ENCODE measurements at regions not wholly inside any gene's neighbourhood (a gene's known extent, or its start where the extent isn't known, plus 50 kb on each side); places are given as distances from the start of the nearest gene placed in this dataset.

DNA sequence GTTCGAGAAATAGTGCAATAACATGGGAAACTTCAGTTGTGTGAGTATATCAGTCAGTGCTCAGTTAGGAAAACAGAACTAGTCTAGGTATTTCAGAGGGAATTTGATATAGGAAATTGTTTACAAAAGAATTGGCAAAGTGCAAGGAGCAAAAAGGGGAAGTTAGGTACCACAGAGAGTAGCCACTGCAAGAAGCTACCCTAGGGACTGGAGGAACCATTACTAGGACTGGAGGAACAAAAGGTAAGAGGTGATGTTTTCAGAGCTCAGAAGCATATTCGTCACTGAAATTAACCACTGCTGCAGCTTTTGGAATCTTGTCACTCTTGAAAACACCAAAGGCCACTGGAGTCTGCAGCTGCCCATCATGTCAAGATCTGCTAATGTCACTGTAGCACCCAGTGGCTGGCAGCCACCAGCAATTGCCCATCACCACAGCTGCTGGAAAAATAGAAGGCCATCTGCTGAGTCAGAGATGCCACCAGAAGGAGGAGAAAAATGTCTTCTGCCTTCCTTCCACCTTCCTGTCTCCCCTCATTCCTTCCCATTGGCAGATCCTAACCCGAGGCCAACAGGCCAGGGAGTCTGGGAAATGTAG is 160.6 kb upstream of the RPS6KA3 start:
- no peak for DNase-seq
- intact Hi-C loops (cut with DNase I; ENCODE audit: low total_unique reads), result no loop called here
- no peak overlapping the region for H3K27ac ChIP-seq
- H3K27me3 ChIP-seq, result no peaks in the 10 kb centered on the region
- no peaks in the 10 kb centered on the region for H3K9me3 ChIP-seq
- no peaks in the 10 kb centered on the region for H3K36me3 ChIP-seq
- no peaks in the 10 kb centered on the region for H3K4me1 ChIP-seq
- TF ChIP-seq POLR2A (IDR thresholded peaks at IDR 0.05), result no peak
- TF ChIP-seq, protein P1, sequence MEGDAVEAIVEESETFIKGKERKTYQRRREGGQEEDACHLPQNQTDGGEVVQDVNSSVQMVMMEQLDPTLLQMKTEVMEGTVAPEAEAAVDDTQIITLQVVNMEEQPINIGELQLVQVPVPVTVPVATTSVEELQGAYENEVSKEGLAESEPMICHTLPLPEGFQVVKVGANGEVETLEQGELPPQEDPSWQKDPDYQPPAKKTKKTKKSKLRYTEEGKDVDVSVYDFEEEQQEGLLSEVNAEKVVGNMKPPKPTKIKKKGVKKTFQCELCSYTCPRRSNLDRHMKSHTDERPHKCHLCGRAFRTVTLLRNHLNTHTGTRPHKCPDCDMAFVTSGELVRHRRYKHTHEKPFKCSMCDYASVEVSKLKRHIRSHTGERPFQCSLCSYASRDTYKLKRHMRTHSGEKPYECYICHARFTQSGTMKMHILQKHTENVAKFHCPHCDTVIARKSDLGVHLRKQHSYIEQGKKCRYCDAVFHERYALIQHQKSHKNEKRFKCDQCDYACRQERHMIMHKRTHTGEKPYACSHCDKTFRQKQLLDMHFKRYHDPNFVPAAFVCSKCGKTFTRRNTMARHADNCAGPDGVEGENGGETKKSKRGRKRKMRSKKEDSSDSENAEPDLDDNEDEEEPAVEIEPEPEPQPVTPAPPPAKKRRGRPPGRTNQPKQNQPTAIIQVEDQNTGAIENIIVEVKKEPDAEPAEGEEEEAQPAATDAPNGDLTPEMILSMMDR (IDR thresholded peaks at IDR 0.05), result no peak
- H3K4me3 ChIP-seq, result no peak overlapping the region

DNA sequence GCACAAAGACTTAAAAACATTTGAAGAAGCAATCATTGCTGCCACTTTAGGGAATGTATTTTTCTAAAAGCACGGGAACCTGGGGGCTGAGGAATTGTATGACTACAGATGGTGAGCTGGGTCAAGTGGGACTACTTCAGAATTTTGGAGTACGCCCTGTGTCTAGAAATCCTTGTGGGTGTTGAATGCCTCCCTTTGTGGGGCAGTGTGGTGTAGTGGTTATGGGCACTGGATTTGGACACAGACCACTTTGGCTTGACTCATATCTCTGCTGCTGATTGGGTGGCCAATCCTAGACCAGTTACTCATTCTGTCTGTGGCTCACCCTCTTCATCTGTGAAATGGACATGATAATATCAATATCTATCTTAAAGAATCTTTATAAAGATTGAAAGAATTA is 155.0 kb upstream of the RPS6KA3 start:
- H3K4me3 ChIP-seq, result no peak overlapping the region
- no peak for DNase-seq
- TF ChIP-seq, protein P1 (IDR thresholded peaks at IDR 0.05), result no peak
- no peak for TF ChIP-seq POLR2A (IDR thresholded peaks at IDR 0.05)
- no peak overlapping the region for H3K27ac ChIP-seq
- no peaks in the 10 kb centered on the region for H3K4me1 ChIP-seq
- no peaks in the 10 kb centered on the region for H3K27me3 ChIP-seq
- no peaks in the 10 kb centered on the region for H3K36me3 ChIP-seq
- no peaks in the 10 kb centered on the region for H3K9me3 ChIP-seq
- intact Hi-C loops (cut with DNase I; ENCODE audit: low total_unique reads), result no loop called here

DNA sequence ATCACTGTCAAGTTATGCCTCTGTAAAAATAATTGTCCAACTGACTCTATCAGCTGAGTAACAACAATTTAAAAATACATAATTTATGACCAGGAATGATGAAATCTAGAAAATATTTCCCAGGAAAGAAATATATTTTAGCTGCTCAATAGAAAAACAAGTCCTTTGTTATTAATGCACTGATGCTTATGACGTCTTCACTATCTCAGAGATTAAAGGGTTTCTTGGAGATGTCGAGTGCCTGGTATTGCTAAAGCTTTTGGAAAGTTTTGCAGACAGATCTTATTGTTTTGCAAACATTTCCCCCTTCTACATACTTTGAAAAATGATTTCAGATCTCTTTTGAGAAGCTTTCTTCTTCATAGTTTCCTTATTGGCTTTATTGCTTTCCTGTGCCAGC is 154.6 kb upstream of the RPS6KA3 start:
- TF ChIP-seq POLR2A (IDR thresholded peaks at IDR 0.05), result no peak
- intact Hi-C loops (cut with DNase I; ENCODE audit: low total_unique reads), result no loop called here
- Histone ChIP-seq H3K27me3 (no peaks in the 10 kb centered on the region), H3K27ac (no peak overlapping the region), H3K4me3 (no peak overlapping the region), H3K9me3 (no peaks in the 10 kb centered on the region), H3K36me3 (no peaks in the 10 kb centered on the region), H3K4me1 (no peaks in the 10 kb centered on the region)
- no peak for DNase-seq

DNA sequence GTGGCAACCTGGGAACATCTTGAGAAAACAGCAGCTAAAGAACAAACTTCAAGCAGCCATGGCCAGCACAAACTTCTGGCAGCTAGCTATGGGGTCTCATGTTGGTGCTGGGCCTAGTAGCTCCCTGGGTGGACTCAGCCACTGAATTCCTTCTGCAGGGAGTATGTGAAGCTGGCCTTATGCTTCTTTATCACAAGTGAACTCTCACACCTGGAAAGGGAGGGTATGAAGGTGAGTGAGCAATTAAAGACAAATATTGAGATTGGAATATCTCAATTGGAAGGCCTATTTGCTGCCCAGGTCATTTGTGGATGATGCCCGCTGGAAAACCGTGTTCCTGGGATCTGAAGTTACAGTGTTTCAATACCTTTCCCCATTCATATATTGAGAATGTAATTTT is 153.3 kb upstream of the RPS6KA3 start:
- no peak for TF ChIP-seq POLR2A (IDR thresholded peaks at IDR 0.05)
- TF ChIP-seq, protein P1 (IDR thresholded peaks at IDR 0.05), result no peak
- Histone ChIP-seq H3K36me3 (no peaks in the 10 kb centered on the region), H3K4me3 (no peak overlapping the region), H3K9me3 (no peaks in the 10 kb centered on the region), H3K27me3 (no peaks in the 10 kb centered on the region), H3K4me1 (no peaks in the 10 kb centered on the region), H3K27ac (no peak overlapping the region)
- intact Hi-C loops (cut with DNase I; ENCODE audit: low total_unique reads), result no loop called here
- no peak for DNase-seq

DNA sequence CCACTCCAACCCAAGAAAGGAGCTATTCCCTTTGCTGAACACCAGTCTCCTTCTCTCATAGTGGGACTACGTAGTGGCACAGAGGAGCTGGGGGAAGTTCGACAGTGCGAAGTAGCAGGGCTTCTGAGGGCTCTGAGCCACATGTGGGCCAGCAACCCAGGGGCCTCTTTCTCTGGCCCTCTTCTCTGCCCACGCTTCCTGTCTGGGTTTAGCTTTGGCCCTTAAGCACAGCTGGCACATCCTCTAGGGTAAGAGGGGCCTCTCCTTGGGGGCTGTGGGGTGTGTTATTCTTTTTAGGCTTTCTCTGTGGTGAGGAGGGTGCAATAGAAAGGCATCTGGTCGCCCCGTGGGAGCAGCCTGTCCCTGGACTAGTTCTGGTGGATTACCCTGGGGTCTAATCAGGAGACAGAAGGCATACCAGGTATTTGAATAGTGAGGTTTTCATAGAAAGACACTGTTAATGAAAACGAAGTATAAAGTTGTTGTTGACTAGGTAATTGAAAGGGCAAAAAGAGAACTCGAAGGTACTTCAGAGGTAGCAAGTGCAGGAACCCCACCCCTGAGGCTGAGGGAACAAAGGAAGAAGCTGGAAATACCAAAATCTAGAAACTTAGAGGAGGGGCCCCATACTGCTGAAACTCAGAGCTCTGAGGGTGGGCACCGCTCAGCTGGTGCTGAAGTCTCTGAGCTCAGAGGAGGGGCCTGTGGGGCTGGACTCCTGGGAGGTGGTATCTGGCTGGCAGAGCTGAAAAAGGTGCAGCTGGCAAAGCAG is 151.9 kb upstream of the RPS6KA3 start:
- TF ChIP-seq, protein P1 (IDR thresholded peaks at IDR 0.05), result no peak
- TF ChIP-seq POLR2A (IDR thresholded peaks at IDR 0.05), result no peak
- no peak for DNase-seq
- Histone ChIP-seq H3K27me3 (no peaks in the 10 kb centered on the region), H3K9me3 (no peaks in the 10 kb centered on the region), H3K27ac (no peak overlapping the region), H3K4me1 (no peaks in the 10 kb centered on the region), H3K36me3 (no peaks in the 10 kb centered on the region), H3K4me3 (no peak overlapping the region)
- intact Hi-C loops (cut with DNase I; ENCODE audit: low total_unique reads), result no loop called here
